ENCODE measurements at regions not wholly inside any gene's neighbourhood (a gene's known extent, or its start where the extent isn't known, plus 50 kb on each side); places are given as distances from the start of the nearest gene placed in this dataset.

GRCh38 chr13:63546524-63546923 is 2130.9 kb upstream of the PCDH20 start:
- no peaks in the 10 kb centered on the region for H3K36me3 ChIP-seq (ENCODE audit: insufficient read depth)
- Mint-ChIP-seq H3K27ac (no peak overlapping the region), H3K4me3 (no peak overlapping the region), H3K36me3 (ENCODE audit: low read depth) (no peaks in the 10 kb centered on the region), H3K9me3 (no peaks in the 10 kb centered on the region; the same call in 2 of the 3 replicates), H3K4me1 (peaks cover 2% of the 10 kb centered on the region; the same call in 2 of the 3 replicates), H3K27me3 (ENCODE audit: insufficient read depth, low read depth, poor library complexity) (peaks cover 17% of the 10 kb centered on the region)
- ATAC-seq (no peak), DNase-seq (ENCODE audit: low spot score) (no peak)
- H3K4me1 ChIP-seq (ENCODE audit: insufficient read depth), result no peaks in the 10 kb centered on the region
- H3K9me2 ChIP-seq (ENCODE audit: insufficient read depth), result no peaks in the 10 kb centered on the region
- H2AFZ ChIP-seq, result no peak overlapping the region
- no peaks in the 10 kb centered on the region; the same call in 1 of the 2 replicates for H4K20me1 ChIP-seq (replicated peaks; ENCODE audit: insufficient read depth)
- no peak overlapping the region for H3K4me3 ChIP-seq
- TF ChIP-seq STAT1 (IDR thresholded peaks at IDR 0.05; ENCODE audit: unreplicated experiment), result no peak
- TF ChIP-seq NANOG (IDR thresholded peaks at IDR 0.05; ENCODE audit: borderline replicate concordance), result no peak
- TF ChIP-seq ZNF331 (CRISPR knock-in tag; IDR thresholded peaks at IDR 0.05; ENCODE audit: low read depth), result no peak
- no peak for TF ChIP-seq REST (IDR thresholded peaks at IDR 0.05; ENCODE audit: unreplicated experiment)
- no peak for TF ChIP-seq ETS1 (IDR thresholded peaks at IDR 0.05)
- TF ChIP-seq EZH2phosphoT487 (IDR thresholded peaks at IDR 0.05; ENCODE audit: unreplicated experiment), result no peak
- TF ChIP-seq JUNB (IDR thresholded peaks at IDR 0.05; ENCODE audit: unreplicated experiment), result no peak
- no peak for TF ChIP-seq EZH2 (IDR thresholded peaks at IDR 0.05; ENCODE audit: low read depth, unreplicated experiment)
- TF ChIP-seq CREB1 (CRISPR knock-in tag; IDR thresholded peaks at IDR 0.05; ENCODE audit: low read depth), result no peak
- TF ChIP-seq CTCF (conservative IDR thresholded peaks at IDR 0.05; ENCODE audit: low read depth in 2 of 2), result no peak
- no peak for TF ChIP-seq ZNF114 (CRISPR knock-in tag; IDR thresholded peaks at IDR 0.05)
- no peak for TF ChIP-seq POLR2AphosphoS5 (IDR thresholded peaks at IDR 0.05; ENCODE audit: low read depth)
- TF ChIP-seq ZNF462 (CRISPR knock-in tag; IDR thresholded peaks at IDR 0.05), result no peak
- no peaks in the 10 kb centered on the region for H3K79me2 ChIP-seq (replicated peaks; ENCODE audit: insufficient read depth)
- no peaks in the 10 kb centered on the region for H3F3A ChIP-seq (replicated peaks; ENCODE audit: low read depth)
- H3K4me2 ChIP-seq, result no peak overlapping the region
- H3K27me3 ChIP-seq (ENCODE audit: insufficient read depth), result peaks cover 25% of the 10 kb centered on the region
- no peak overlapping the region for H3K27ac ChIP-seq (ENCODE audit: low read depth)

Measured in GM23338 (cell line).